ENCODE measurements at regions not wholly inside any gene's neighbourhood (a gene's known extent, or its start where the extent isn't known, plus 50 kb on each side); places are given as distances from the start of the nearest gene placed in this dataset.

GRCh38 chr21:23249760-23250159, 2251.6 kb downstream of the NCAM2 start:
- Histone ChIP-seq H3K56ac (replicated peaks; ENCODE audit: insufficient read length, low read depth, low read length) (no peak overlapping the region), H3K23me2 (ENCODE audit: low read depth, low read length) (no peaks in the 10 kb centered on the region), H2BK5ac (ENCODE audit: low read depth, low read length) (no peak overlapping the region), H3K4me1 (replicated peaks in 1 of 4; ENCODE audit: control insufficient read depth in 3 of 4, insufficient read depth in 4 of 4, low read length in 3 of 4) (no peaks in the 10 kb centered on the region), H3K27me3 (replicated peaks in 1 of 4; ENCODE audit: control insufficient read depth in 3 of 4, extremely low read depth in 1 of 4, insufficient read depth in 3 of 4, low read length in 3 of 4) (no peaks in the 10 kb centered on the region), H3K79me2 (ENCODE audit: control insufficient read depth in 1 of 2, insufficient read depth in 2 of 2, low read length in 2 of 2) (no peaks in the 10 kb centered on the region; a peak in 1 of 4 replicates), H3K4ac (replicated peaks; ENCODE audit: insufficient read length, low read depth, low read length) (no peak overlapping the region), H3K79me1 (ENCODE audit: low read depth, low read length) (no peaks in the 10 kb centered on the region), H2AFZ (ENCODE audit: low read length) (no peak overlapping the region), H3K9me3 (ENCODE audit: insufficient read depth in 2 of 2, low read depth in 1 of 2, low read length in 1 of 2) (no peaks in the 10 kb centered on the region), H3K4me3 (ENCODE audit: extremely low read depth in 1 of 4, insufficient read depth in 2 of 4, low read depth in 3 of 4, low read length in 4 of 4) (no peak overlapping the region), H3K14ac (ENCODE audit: insufficient read length) (no peak overlapping the region), H3K9ac (replicated peaks in 1 of 4; ENCODE audit: extremely low read depth in 1 of 4, low read depth in 3 of 4, low read length in 3 of 4) (no peak overlapping the region), H3K27ac (ENCODE audit: low read depth, low read length) (no peak overlapping the region), H3K36me3 (ENCODE audit: control insufficient read depth in 2 of 4, insufficient read depth in 4 of 4, low read length in 3 of 4) (no peaks in the 10 kb centered on the region), H2BK15ac (ENCODE audit: low read length) (no peak overlapping the region), H3K4me2 (ENCODE audit: insufficient read depth in 1 of 2, low read depth in 2 of 2, low read length in 2 of 2) (no peak overlapping the region), H4K20me1 (replicated peaks in 1 of 2; ENCODE audit: control insufficient read depth in 1 of 2, insufficient read depth in 2 of 2, low read length in 2 of 2) (no peaks in the 10 kb centered on the region), H2BK12ac (ENCODE audit: low read depth, low read length) (no peak overlapping the region), H4K5ac (ENCODE audit: insufficient read length, low read depth, low read length) (no peak overlapping the region), H4K8ac (ENCODE audit: extremely low read depth, insufficient read depth, low read length) (no peak overlapping the region), H2BK20ac (ENCODE audit: low read length) (no peak overlapping the region), H3K23ac (ENCODE audit: insufficient read length) (no peak overlapping the region), H4K91ac (replicated peaks; ENCODE audit: insufficient read length, low read length) (no peak overlapping the region), H2AK5ac (ENCODE audit: low read depth, low read length) (no peak overlapping the region), H2BK120ac (replicated peaks; ENCODE audit: low read depth, low read length) (no peak overlapping the region), H3K18ac (ENCODE audit: extremely low read depth, low read length) (no peak overlapping the region)
- 94% methylated on average over 1 of the region's 1 CpG; no CpG with 5 or more reads in 1 of the 2 experiments for WGBS, 2 experiments (ENCODE audit: extremely low coverage in 1 of 2, insufficient coverage in 1 of 2, insufficient read length in 1 of 2, insufficient replicate concordance in 2 of 2, low coverage in 1 of 2, low lambda C conversion rate in 2 of 2, missing lambda C conversion rate in 1 of 2)
- TF ChIP-seq KDM5A (IDR thresholded peaks at IDR 0.05; ENCODE audit: low read length), result no peak
- TF ChIP-seq RAD21 (IDR thresholded peaks at IDR 0.05 in 1 of 2, conservative IDR thresholded peaks at IDR 0.05 in 1 of 2; ENCODE audit: low read depth in 2 of 2, low read length in 2 of 2), result no peak
- no peak for TF ChIP-seq CTBP2 (IDR thresholded peaks at IDR 0.05; ENCODE audit: borderline replicate concordance, insufficient read depth, insufficient read length, low read length)
- ChIA-PET POLR2A (ENCODE audit: partially characterized antibody) (no interaction called here), CTCF (ENCODE audit: partially characterized antibody) (no interaction called here)
- DNase-seq (ENCODE audit: low read depth in 1 of 2, low spot score in 2 of 2) (no peak), FAIRE-seq (no peak)
